ENCODE measurements at regions not wholly inside any gene's neighbourhood (a gene's known extent, or its start where the extent isn't known, plus 50 kb on each side); places are given as distances from the start of the nearest gene placed in this dataset.

GRCh38 chr20:12252793-12253192 lies 335.1 kb downstream of the BTBD3 start:
- Histone ChIP-seq H3K4me3 (ENCODE audit: insufficient read depth, low read depth, low read length) (no peak overlapping the region), H2AFZ (ENCODE audit: low read depth, low read length) (no peak overlapping the region), H3K27me3 (ENCODE audit: insufficient read depth, low read length) (no peaks in the 10 kb centered on the region), H3K27ac (ENCODE audit: low read depth, low read length) (no peak overlapping the region), H4K20me1 (ENCODE audit: insufficient read depth, low read length) (no peaks in the 10 kb centered on the region), H3K79me2 (ENCODE audit: insufficient read depth, low read length) (no peaks in the 10 kb centered on the region), H3K9me3 (ENCODE audit: insufficient read depth, low read depth, low read length) (no peaks in the 10 kb centered on the region), H3K36me3 (ENCODE audit: insufficient read depth, low read length) (no peaks in the 10 kb centered on the region), H3K9ac (ENCODE audit: low read length) (no peak overlapping the region), H3K4me1 (ENCODE audit: insufficient read depth, low read length) (no peaks in the 10 kb centered on the region), H3K4me2 (ENCODE audit: low read length) (no peak overlapping the region)
- Mint-ChIP-seq H3K27me3 (ENCODE audit: low read depth, unreplicated experiment) (peaks cover 1% of the 10 kb centered on the region), H3K4me1 (ENCODE audit: low read depth, unreplicated experiment) (peaks cover 10% of the 10 kb centered on the region), H3K4me3 (ENCODE audit: unreplicated experiment) (no peak overlapping the region), H3K27ac (ENCODE audit: unreplicated experiment) (peak overlapping the region; percentile 0), H3K36me3 (ENCODE audit: low read depth, unreplicated experiment) (no peaks in the 10 kb centered on the region), H3K9me3 (ENCODE audit: unreplicated experiment) (peaks cover 4% of the 10 kb centered on the region)
- FAIRE-seq (no peak), DNase-seq (ENCODE audit: low read depth) (peak; percentile 41)
- TF ChIP-seq CTCF (IDR thresholded peaks at IDR 0.05; ENCODE audit: insufficient read depth, low read depth, low read length), result no peak
- TF ChIP-seq EZH2 (IDR thresholded peaks at IDR 0.05; ENCODE audit: insufficient read depth, low read length), result no peak

DNA sequence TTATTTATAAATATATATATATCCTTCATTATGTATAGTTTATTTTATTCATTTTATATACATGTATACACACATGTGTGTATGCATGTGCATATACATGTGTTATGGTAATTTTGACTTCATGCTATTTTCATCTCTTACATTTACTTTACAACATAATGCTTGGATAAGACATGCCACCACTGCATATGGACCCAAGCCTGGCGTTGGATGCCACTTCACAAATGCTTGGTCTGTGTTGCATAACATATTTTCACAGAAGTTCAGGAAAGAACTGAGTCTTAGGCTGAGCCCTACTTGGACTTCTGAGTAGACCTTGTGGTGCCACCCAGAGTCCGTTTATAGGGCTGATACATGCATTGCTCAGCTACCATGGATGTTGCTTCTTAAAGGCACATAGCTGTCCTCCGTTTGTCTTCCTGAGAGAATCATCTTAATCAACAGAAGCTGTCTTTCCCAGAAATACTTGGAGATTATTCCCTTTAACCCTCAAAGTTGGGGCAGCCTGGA lies 337.8 kb downstream of the BTBD3 start:
- FAIRE-seq (no peak), DNase-seq (ENCODE audit: low read depth) (no peak)
- H3K27ac ChIP-seq (ENCODE audit: low read depth, low read length), result no peak overlapping the region
- TF ChIP-seq EZH2 (IDR thresholded peaks at IDR 0.05; ENCODE audit: insufficient read depth, low read length) (no peak), CTCF (IDR thresholded peaks at IDR 0.05; ENCODE audit: insufficient read depth, low read depth, low read length) (no peak)
- H3K27ac Mint-ChIP-seq (ENCODE audit: unreplicated experiment), result no peak overlapping the region
- H3K4me3 ChIP-seq (ENCODE audit: insufficient read depth, low read depth, low read length), result no peak overlapping the region
- no peak overlapping the region for H3K4me3 Mint-ChIP-seq (ENCODE audit: unreplicated experiment)
- H3K9me3 Mint-ChIP-seq (ENCODE audit: unreplicated experiment), result peaks cover 4% of the 10 kb centered on the region
- H3K9me3 ChIP-seq (ENCODE audit: insufficient read depth, low read depth, low read length), result no peaks in the 10 kb centered on the region
- no peaks in the 10 kb centered on the region for H3K4me1 ChIP-seq (ENCODE audit: insufficient read depth, low read length)
- H3K27me3 Mint-ChIP-seq (ENCODE audit: low read depth, unreplicated experiment), result no peaks in the 10 kb centered on the region
- no peak overlapping the region for H2AFZ ChIP-seq (ENCODE audit: low read depth, low read length)
- H3K4me1 Mint-ChIP-seq (ENCODE audit: low read depth, unreplicated experiment), result peaks cover 10% of the 10 kb centered on the region
- H3K4me2 ChIP-seq (ENCODE audit: low read length), result no peak overlapping the region
- H3K36me3 Mint-ChIP-seq (ENCODE audit: low read depth, unreplicated experiment), result no peaks in the 10 kb centered on the region
- H4K20me1 ChIP-seq (ENCODE audit: insufficient read depth, low read length), result no peaks in the 10 kb centered on the region
- no peak overlapping the region for H3K9ac ChIP-seq (ENCODE audit: low read length)
- no peaks in the 10 kb centered on the region for H3K79me2 ChIP-seq (ENCODE audit: insufficient read depth, low read length)
- H3K27me3 ChIP-seq (ENCODE audit: insufficient read depth, low read length), result no peaks in the 10 kb centered on the region
- H3K36me3 ChIP-seq (ENCODE audit: insufficient read depth, low read length), result no peaks in the 10 kb centered on the region

- no peak for TF ChIP-seq EZH2 (IDR thresholded peaks at IDR 0.05; ENCODE audit: insufficient read depth, low read length)
- no peak for TF ChIP-seq CTCF (IDR thresholded peaks at IDR 0.05; ENCODE audit: insufficient read depth, low read depth, low read length)
- H3K4me2 ChIP-seq (ENCODE audit: low read length), result no peak overlapping the region
- H3K4me3 ChIP-seq (ENCODE audit: insufficient read depth, low read depth, low read length), result no peak overlapping the region
- FAIRE-seq, result no peak
- Mint-ChIP-seq H3K4me3 (ENCODE audit: unreplicated experiment) (no peak overlapping the region), H3K27me3 (ENCODE audit: low read depth, unreplicated experiment) (no peaks in the 10 kb centered on the region), H3K4me1 (ENCODE audit: low read depth, unreplicated experiment) (peaks cover 10% of the 10 kb centered on the region), H3K27ac (ENCODE audit: unreplicated experiment) (peak overlapping the region; percentile 41), H3K36me3 (ENCODE audit: low read depth, unreplicated experiment) (no peaks in the 10 kb centered on the region), H3K9me3 (ENCODE audit: unreplicated experiment) (no peaks in the 10 kb centered on the region)
- no peak overlapping the region for H3K27ac ChIP-seq (ENCODE audit: low read depth, low read length)
- no peaks in the 10 kb centered on the region for H3K79me2 ChIP-seq (ENCODE audit: insufficient read depth, low read length)
- no peak for DNase-seq (ENCODE audit: low read depth)
- H3K9me3 ChIP-seq (ENCODE audit: insufficient read depth, low read depth, low read length), result no peaks in the 10 kb centered on the region
- no peak overlapping the region for H3K9ac ChIP-seq (ENCODE audit: low read length)
- H3K27me3 ChIP-seq (ENCODE audit: insufficient read depth, low read length), result no peaks in the 10 kb centered on the region
- H3K36me3 ChIP-seq (ENCODE audit: insufficient read depth, low read length), result no peaks in the 10 kb centered on the region
- H2AFZ ChIP-seq (ENCODE audit: low read depth, low read length), result no peak overlapping the region
- H4K20me1 ChIP-seq (ENCODE audit: insufficient read depth, low read length), result no peaks in the 10 kb centered on the region
- no peaks in the 10 kb centered on the region for H3K4me1 ChIP-seq (ENCODE audit: insufficient read depth, low read length)
These were observed 339.1 kb downstream of the BTBD3 start for GRCh38 chr20:12256806-12257205.
